ENCODE measurements at regions not wholly inside any gene's neighbourhood (a gene's known extent, or its start where the extent isn't known, plus 50 kb on each side); places are given as distances from the start of the nearest gene placed in this dataset.

DNA sequence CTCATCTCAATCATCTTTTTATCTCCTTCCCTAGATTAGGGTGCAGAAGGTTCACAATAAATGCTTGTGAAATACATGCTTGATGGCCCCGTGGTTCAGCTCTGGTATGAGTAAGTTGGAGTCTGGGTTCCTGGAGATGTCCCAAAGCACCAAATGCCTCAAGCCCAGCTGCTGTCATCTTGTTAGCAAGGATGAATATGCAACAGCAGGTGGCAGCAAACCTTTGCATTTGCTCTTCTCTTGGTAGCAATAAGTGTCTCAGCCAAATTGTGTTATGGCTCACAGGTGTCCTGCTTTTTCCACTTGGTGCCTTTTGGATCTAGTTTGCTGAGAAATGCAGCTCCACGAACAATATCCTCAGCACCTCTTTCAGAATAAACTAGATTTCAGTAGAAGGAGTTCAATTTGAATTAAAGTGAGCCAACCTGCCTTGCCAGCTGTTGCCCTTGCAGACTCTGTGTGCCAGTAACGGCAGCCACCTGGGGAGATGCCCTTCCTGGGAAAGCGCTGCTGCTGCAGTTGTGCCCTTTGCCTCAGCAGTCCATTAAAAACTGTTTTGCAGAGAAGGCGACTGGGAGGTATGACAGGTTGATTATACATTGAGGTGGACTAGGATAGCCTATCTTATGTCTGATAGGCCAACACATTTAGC lies 417.3 kb downstream of the SNAPC1 start:
- Mint-ChIP-seq H3K4me3 (ENCODE audit: low read depth) (no peak overlapping the region), H3K4me1 (ENCODE audit: low read depth) (no peaks in the 10 kb centered on the region), H3K27me3 (ENCODE audit: low read depth) (peaks cover 2% of the 10 kb centered on the region), H3K27ac (no peak overlapping the region), H3K9me3 (no peaks in the 10 kb centered on the region), H3K36me3 (ENCODE audit: low read depth) (no peaks in the 10 kb centered on the region)
- no peak for DNase-seq (ENCODE audit: low spot score)
- intact Hi-C loops (cut with micrococcal nuclease), result loop anchor here (5.0 kb wide), 1 partner anchor 1098 kb away; no protein-coding TSS in a partner anchor

DNA sequence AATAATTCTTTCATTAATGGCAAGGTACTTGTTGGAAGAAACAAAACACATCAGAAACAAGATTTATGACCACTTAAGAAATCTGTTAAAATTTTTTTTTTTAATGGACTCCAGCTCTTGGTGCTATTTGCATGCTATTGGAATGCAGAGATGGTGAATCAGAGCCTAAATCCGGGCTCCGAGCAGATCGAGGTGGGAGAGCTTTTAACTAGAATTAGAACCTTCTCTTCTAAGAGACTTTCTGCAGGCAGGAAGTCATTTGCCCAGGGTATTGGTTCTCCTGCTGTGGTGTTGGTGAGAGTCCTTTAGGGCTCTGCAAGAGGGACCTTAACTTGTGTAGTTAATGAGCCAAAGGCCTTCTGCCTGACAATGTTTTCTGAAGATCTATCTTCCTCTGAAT lies 419.4 kb downstream of the SNAPC1 start:
- intact Hi-C loops (cut with micrococcal nuclease), result no loop called here
- Mint-ChIP-seq H3K4me3 (ENCODE audit: low read depth) (no peak overlapping the region), H3K4me1 (ENCODE audit: low read depth) (no peaks in the 10 kb centered on the region), H3K27me3 (ENCODE audit: low read depth) (peaks cover 2% of the 10 kb centered on the region), H3K36me3 (ENCODE audit: low read depth) (no peaks in the 10 kb centered on the region), H3K27ac (no peak overlapping the region), H3K9me3 (no peaks in the 10 kb centered on the region)
- no peak for DNase-seq (ENCODE audit: low spot score)

GRCh38 chr14:62185078-62185477 lies 422.9 kb downstream of the SNAPC1 start:
- H3K4me1 Mint-ChIP-seq (ENCODE audit: low read depth), result no peaks in the 10 kb centered on the region
- no peak for DNase-seq (ENCODE audit: low spot score)

DNA sequence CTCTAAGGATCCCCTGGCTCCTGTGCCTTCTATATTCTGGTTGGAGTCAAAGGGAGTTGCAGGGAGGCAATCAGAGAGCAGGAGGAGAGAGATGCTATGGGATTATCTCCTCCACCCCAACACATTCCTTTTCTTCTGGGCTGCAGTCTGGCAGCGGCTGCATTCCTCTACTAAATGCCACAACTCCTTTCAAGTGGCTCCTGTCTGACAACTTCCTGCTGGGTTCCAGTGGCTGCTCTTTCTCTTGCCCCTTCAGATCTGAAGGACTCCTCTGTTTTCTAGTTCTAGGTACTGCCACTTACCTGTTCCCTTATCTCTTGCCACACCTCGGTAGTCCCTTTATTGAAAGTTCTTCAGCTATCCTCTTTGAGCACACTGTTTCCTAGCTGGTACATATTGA lies 425.0 kb downstream of the SNAPC1 start:
- intact Hi-C loops (cut with micrococcal nuclease), result no loop called here
- H3K27ac Mint-ChIP-seq, result no peak overlapping the region
- no peak overlapping the region for H3K4me3 Mint-ChIP-seq (ENCODE audit: low read depth)
- H3K9me3 Mint-ChIP-seq, result no peaks in the 10 kb centered on the region
- no peaks in the 10 kb centered on the region for H3K4me1 Mint-ChIP-seq (ENCODE audit: low read depth)
- peaks cover 4% of the 10 kb centered on the region for H3K27me3 Mint-ChIP-seq (ENCODE audit: low read depth)
- no peaks in the 10 kb centered on the region for H3K36me3 Mint-ChIP-seq (ENCODE audit: low read depth)
- no peak for DNase-seq (ENCODE audit: low spot score)

More at GRCh38 chr14:62185078-62185477, 422.9 kb downstream of the SNAPC1 start:
- no peaks in the 10 kb centered on the region for H3K36me3 Mint-ChIP-seq (ENCODE audit: low read depth)
- no peak overlapping the region for H3K4me3 Mint-ChIP-seq (ENCODE audit: low read depth)
- H3K27ac Mint-ChIP-seq, result no peak overlapping the region
- H3K27me3 Mint-ChIP-seq (ENCODE audit: low read depth), result peaks cover 2% of the 10 kb centered on the region
- no peaks in the 10 kb centered on the region for H3K9me3 Mint-ChIP-seq
- intact Hi-C loops (cut with micrococcal nuclease), result no loop called here

GRCh38 chr14:62189698-62190097 lies 427.5 kb downstream of the SNAPC1 start:
- no peak overlapping the region for H3K27ac Mint-ChIP-seq
- H3K36me3 Mint-ChIP-seq (ENCODE audit: low read depth), result no peaks in the 10 kb centered on the region
- peaks cover 2% of the 10 kb centered on the region for H3K27me3 Mint-ChIP-seq (ENCODE audit: low read depth)
- no peak for DNase-seq (ENCODE audit: low spot score)
- intact Hi-C loops (cut with micrococcal nuclease), result no loop called here
- no peak overlapping the region for H3K4me3 Mint-ChIP-seq (ENCODE audit: low read depth)
- no peaks in the 10 kb centered on the region for H3K4me1 Mint-ChIP-seq (ENCODE audit: low read depth)
- no peaks in the 10 kb centered on the region for H3K9me3 Mint-ChIP-seq

DNA sequence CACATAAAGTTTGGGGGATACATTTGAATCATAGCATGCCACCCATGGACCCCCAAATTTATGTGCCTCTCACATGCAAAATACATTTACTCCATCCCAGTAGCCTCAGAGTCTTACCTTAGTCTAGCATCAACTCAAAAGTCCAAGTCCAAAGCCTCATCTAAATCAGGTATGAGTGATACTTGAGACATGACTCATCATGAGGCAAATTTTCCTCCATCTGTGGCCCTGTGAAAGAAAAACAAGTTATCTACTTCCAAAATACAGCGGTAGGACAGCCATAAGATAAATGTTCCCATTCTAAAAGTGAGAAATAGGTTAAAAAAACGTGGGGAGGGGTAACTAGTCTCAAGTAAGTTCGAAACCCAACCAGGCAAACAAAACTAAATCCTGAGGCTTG lies 444.2 kb downstream of the SNAPC1 start:
- Mint-ChIP-seq H3K9me3 (no peaks in the 10 kb centered on the region), H3K36me3 (ENCODE audit: low read depth) (no peaks in the 10 kb centered on the region), H3K27me3 (ENCODE audit: low read depth) (no peaks in the 10 kb centered on the region), H3K27ac (no peak overlapping the region), H3K4me1 (ENCODE audit: low read depth) (no peaks in the 10 kb centered on the region), H3K4me3 (ENCODE audit: low read depth) (no peak overlapping the region)
- no peak for DNase-seq (ENCODE audit: low spot score)
- intact Hi-C loops (cut with micrococcal nuclease), result no loop called here

GRCh38 chr14:62209287-62209899 lies 447.2 kb downstream of the SNAPC1 start:
- no peaks in the 10 kb centered on the region for H3K9me3 Mint-ChIP-seq
- intact Hi-C loops (cut with micrococcal nuclease), result no loop called here
- no peak overlapping the region for H3K4me3 Mint-ChIP-seq (ENCODE audit: low read depth)
- no peak for DNase-seq (ENCODE audit: low spot score)
- H3K27me3 Mint-ChIP-seq (ENCODE audit: low read depth), result peaks cover 3% of the 10 kb centered on the region
- no peaks in the 10 kb centered on the region for H3K36me3 Mint-ChIP-seq (ENCODE audit: low read depth)
- H3K27ac Mint-ChIP-seq, result no peak overlapping the region
- H3K4me1 Mint-ChIP-seq (ENCODE audit: low read depth), result no peaks in the 10 kb centered on the region

DNA sequence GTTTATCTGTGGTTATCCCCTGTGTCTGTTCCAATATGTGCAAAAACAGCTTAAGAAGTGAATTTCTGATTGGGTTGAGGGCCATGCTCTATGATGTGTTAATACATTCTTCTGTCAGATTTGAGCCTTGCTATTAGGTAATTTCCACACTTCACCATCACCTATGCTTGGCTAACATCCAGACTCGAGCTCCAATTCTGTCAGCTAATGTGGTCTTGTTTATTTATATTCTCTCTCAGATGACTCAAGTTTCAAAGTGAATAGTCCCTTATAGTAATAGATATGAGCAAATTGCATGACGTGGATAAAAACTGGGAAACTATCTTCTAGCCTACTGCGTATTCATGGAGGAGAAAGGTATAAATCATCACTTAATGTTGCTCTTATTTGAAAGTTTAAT lies 451.3 kb downstream of the SNAPC1 start:
- no peaks in the 10 kb centered on the region for H3K36me3 Mint-ChIP-seq (ENCODE audit: low read depth)
- no peak overlapping the region for H3K27ac Mint-ChIP-seq
- intact Hi-C loops (cut with micrococcal nuclease), result no loop called here
- no peaks in the 10 kb centered on the region for H3K9me3 Mint-ChIP-seq
- DNase-seq (ENCODE audit: low spot score), result no peak
- H3K27me3 Mint-ChIP-seq (ENCODE audit: low read depth), result peaks cover 3% of the 10 kb centered on the region
- no peaks in the 10 kb centered on the region for H3K4me1 Mint-ChIP-seq (ENCODE audit: low read depth)
- no peak overlapping the region for H3K4me3 Mint-ChIP-seq (ENCODE audit: low read depth)

DNA sequence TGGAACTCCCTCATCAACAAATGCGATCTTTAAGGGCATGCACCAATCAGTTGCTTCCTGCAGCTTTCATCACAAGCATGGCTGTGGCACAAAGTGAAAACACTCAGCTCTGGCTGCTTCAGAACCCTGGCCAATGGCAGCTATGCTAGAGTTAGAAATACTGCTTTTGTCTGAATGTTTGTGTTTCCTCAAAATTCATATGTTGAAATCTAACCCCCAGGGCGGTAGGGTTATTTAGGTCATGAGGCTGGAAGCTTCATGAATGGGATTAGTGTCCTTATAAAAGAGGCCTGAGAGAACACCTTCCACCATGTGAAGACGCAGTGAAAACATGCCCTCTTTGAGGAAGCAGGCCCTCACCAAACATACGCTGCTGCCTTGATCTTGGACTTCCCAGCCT lies 453.9 kb downstream of the SNAPC1 start:
- H3K27ac Mint-ChIP-seq, result no peak overlapping the region

GRCh38 chr14:62234849-62235248 lies 472.6 kb downstream of the SNAPC1 start:
- Mint-ChIP-seq H3K36me3 (ENCODE audit: low read depth) (no peaks in the 10 kb centered on the region), H3K27ac (no peak overlapping the region), H3K4me1 (ENCODE audit: low read depth) (no peaks in the 10 kb centered on the region), H3K4me3 (ENCODE audit: low read depth) (no peak overlapping the region), H3K9me3 (peaks cover 15% of the 10 kb centered on the region), H3K27me3 (ENCODE audit: low read depth) (no peaks in the 10 kb centered on the region)
- no peak for DNase-seq (ENCODE audit: low spot score)
- intact Hi-C loops (cut with micrococcal nuclease), result no loop called here

More for the DNA sequence above, 453.9 kb downstream of the SNAPC1 start:
- Mint-ChIP-seq H3K36me3 (ENCODE audit: low read depth) (no peaks in the 10 kb centered on the region), H3K4me3 (ENCODE audit: low read depth) (no peak overlapping the region), H3K4me1 (ENCODE audit: low read depth) (no peaks in the 10 kb centered on the region), H3K9me3 (no peaks in the 10 kb centered on the region), H3K27me3 (ENCODE audit: low read depth) (peaks cover 3% of the 10 kb centered on the region)
- intact Hi-C loops (cut with micrococcal nuclease), result no loop called here
- no peak for DNase-seq (ENCODE audit: low spot score)

DNA sequence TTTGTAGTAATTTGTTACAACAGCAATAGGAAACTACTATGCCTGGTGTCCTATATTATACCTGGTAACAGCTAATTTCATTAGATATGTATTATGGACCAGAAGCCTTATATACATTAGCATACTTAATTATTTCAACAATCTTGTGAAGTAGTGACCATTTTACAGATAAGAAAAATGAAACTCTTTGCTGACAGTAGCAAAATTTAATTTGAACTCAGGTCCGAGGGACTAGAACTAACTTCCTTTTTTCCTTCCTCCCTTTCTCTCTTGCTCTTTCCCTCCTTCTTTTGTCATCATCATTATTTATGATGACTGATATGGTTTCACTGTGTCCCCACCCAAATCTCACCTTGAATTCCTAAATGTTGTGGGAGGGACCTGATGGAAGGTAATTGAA lies 482.0 kb downstream of the SNAPC1 start:
- no peaks in the 10 kb centered on the region for H3K4me1 Mint-ChIP-seq (ENCODE audit: low read depth)

GRCh38 chr14:62247266-62247665 lies 485.0 kb downstream of the SNAPC1 start:
- Mint-ChIP-seq H3K4me1 (ENCODE audit: low read depth) (no peaks in the 10 kb centered on the region), H3K4me3 (ENCODE audit: low read depth) (no peak overlapping the region), H3K27me3 (ENCODE audit: low read depth) (no peaks in the 10 kb centered on the region), H3K36me3 (ENCODE audit: low read depth) (no peaks in the 10 kb centered on the region), H3K27ac (no peak overlapping the region), H3K9me3 (no peaks in the 10 kb centered on the region)
- no peak for DNase-seq (ENCODE audit: low spot score)
- intact Hi-C loops (cut with micrococcal nuclease), result no loop called here

More for the DNA sequence above, 482.0 kb downstream of the SNAPC1 start:
- no peaks in the 10 kb centered on the region for H3K36me3 Mint-ChIP-seq (ENCODE audit: low read depth)
- DNase-seq (ENCODE audit: low spot score), result no peak
- H3K9me3 Mint-ChIP-seq, result no peaks in the 10 kb centered on the region
- H3K27me3 Mint-ChIP-seq (ENCODE audit: low read depth), result no peaks in the 10 kb centered on the region
- H3K4me3 Mint-ChIP-seq (ENCODE audit: low read depth), result no peak overlapping the region
- no peak overlapping the region for H3K27ac Mint-ChIP-seq
- intact Hi-C loops (cut with micrococcal nuclease), result no loop called here

DNA sequence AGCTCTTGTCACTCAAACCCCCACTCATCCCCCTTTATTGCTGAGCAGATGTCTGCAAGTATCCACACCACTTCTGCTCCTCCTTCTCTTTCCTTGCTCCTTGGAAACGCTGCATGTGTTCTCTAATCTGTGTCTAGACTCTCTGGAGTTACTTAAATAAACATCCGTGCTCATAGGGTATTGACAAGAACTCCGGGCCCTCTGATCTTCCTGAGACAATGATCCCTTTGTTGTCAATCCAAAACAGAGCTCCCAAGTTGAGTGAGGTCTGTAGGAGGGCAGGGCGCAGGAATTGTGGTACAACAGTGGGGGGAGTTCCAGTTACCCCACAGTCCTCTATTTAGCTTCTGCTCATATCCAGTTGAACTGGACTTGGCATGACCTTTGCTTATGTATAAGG lies 489.0 kb downstream of the SNAPC1 start:
- no peak for DNase-seq (ENCODE audit: low spot score)
- Mint-ChIP-seq H3K4me1 (ENCODE audit: low read depth) (no peaks in the 10 kb centered on the region), H3K4me3 (ENCODE audit: low read depth) (no peak overlapping the region), H3K27me3 (ENCODE audit: low read depth) (no peaks in the 10 kb centered on the region), H3K27ac (no peak overlapping the region), H3K36me3 (ENCODE audit: low read depth) (no peaks in the 10 kb centered on the region), H3K9me3 (no peaks in the 10 kb centered on the region)
- intact Hi-C loops (cut with micrococcal nuclease), result no loop called here

All from activated T-helper 2 cell treated with anti-CD3 and anti-CD28 coated beads, Interferon-gamma antibody, Interleukin-2, Interleukin-4, amounts not matched to agents 10 μg/mL and 5 μg/mL and 100 μg/mL, durations not matched to agents 14 hours and 24 hours and 36 hours (primary cell).